ENCODE measurements at regions not wholly inside any gene's neighbourhood (a gene's known extent, or its start where the extent isn't known, plus 50 kb on each side); places are given as distances from the start of the nearest gene placed in this dataset.
A peak's percentile ranks its signal among the peaks of the same experiment; 100 is the strongest.

GRCh38 chr4:23174179-23174578, 481.4 kb downstream of the GBA3 start:
- no peak for DNase-seq (ENCODE audit: low read depth)

DNA sequence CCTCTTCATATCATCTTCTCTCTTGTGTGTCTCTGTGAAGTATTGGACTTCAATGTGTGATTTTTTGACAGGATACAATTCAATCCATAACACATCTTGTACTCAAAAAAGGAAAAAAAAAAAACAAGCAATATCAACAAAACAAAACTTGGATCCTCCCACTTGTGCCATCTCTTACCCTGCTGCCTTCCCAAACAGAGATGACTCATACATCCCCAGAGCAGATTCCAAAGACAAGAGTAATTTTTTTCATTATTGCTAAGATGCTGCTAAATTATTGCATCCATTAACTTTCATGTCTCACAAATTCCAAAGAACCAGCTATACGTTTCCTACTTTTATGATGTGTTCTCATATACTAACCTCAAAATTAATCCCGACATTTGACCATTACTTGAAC, 479.2 kb downstream of the GBA3 start:
- DNase-seq (ENCODE audit: low read depth): peak; percentile 11

- DNase-seq (ENCODE audit: low read depth): no peak
Observed at GRCh38 chr4:23169608-23170311, 477.0 kb downstream of the GBA3 start.

DNA sequence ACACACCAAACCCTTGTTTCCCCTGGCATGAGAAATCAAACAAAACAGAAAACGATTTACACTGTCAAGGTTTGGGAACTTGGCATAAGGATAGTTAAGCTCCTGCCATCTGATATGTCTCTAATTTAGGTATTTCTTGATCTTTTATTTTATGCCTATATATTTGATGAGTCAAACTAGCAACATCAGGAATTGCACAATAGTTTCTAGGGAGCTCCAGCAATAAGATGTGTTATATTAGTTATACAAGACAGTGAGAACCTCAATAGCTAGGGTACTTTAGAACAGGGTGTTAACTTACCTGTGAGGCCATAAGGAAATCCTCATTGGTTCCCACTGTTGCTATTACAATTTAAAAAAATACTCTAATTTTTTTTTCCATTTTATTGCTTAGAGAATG, 474.2 kb downstream of the GBA3 start:
- DNase-seq (ENCODE audit: low read depth): no peak

DNA sequence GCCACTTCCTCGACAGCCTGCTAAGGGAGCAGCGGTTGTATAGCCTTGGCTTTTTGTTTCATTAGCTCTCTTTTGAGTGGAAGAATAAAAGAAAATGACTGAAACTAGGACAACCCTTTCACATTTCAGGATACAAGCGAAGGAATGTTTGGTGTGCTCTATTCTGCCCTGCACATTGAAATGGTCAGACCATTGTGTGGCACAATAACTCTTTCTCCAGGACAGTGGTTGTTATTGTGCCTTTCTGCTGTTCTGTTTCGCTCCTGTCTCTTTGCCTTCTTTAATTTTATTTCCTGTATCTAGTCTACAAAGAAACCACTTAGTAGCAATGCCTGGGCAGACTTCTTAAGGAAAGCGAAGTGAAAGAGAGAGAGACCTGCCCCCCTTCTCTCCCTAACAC, 473.7 kb downstream of the GBA3 start:
- no peak for DNase-seq (ENCODE audit: low read depth)

DNA sequence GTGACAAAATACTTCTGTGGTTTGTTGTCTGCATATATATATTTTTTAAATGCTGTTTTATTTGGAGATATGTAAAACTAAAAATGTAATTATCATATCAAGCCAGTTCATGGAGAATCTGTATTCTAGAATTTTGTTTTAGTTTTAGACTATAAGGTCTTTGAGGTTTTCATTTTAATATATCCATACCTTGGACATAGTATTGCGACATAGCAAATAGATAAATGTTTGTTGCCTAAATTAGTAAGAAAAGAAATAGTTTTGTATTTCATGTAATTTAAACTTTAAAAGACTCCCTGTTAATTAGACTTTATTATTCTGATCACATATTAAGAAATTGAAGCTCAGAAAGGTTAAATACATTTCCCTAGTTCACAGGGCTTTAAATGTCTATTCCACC, 472.9 kb downstream of the GBA3 start:
- no peak for DNase-seq (ENCODE audit: low read depth)

DNA sequence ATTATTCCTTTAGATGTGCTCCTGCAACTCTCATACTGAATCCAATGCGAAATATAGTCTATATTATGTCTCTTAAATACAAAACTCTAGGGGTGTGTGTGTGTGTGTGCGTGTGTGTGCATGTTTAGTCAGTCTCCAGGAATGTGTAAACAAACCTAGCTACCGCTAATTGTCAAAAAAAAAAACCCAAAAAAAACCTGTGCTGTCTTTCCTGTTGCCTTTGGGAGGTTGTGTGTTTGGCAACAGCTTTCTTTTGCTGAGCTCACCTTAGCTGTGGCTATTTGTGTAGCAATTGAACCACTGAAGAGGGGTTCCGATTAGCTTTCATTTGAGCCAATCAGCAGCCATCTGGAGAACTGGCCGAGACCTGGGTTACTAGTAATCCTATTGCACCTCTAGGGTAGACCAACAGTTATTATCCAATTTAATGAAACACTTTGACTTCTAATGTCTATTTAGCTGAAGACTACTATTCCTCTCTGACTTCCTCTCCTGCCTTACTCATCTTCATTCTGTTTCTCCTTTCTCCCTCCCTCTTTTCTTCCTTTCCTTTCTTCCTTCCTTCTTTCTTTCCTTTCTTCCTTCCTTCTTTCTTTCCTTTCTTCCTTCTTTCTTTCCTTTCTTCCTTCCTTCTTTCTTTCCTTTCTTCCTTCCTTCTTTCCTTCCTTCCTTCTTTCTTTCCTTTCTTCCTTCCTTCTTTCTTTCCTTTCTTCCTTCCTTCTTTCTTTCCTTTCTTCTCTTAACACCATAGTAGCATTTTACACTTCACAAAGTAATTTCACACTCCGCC, 471.1 kb downstream of the GBA3 start:
- DNase-seq (ENCODE audit: low read depth): peak; percentile 54

- no peak for DNase-seq (ENCODE audit: low read depth)
Observed at GRCh38 chr4:23162275-23162674, 469.5 kb downstream of the GBA3 start.

DNA sequence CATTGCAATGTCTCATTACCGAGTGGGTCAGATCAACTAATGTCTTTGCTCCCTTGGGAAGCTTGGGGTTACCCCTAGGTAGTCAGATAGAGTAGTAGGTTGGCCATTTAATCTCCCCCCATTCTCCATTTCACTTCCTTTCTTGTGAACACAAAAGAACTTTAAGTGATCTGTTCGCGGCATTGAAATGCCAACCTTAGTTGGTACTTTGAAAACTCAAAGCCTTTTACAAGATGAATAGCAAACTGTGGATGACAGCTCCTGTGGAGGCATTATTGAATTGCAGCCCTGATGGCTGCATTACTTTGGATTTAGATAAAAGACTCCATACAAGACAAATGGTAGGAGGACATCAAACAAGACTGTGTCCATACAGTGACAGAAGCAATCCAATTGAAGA, 469.1 kb downstream of the GBA3 start:
- no peak for DNase-seq (ENCODE audit: low read depth)

DNA sequence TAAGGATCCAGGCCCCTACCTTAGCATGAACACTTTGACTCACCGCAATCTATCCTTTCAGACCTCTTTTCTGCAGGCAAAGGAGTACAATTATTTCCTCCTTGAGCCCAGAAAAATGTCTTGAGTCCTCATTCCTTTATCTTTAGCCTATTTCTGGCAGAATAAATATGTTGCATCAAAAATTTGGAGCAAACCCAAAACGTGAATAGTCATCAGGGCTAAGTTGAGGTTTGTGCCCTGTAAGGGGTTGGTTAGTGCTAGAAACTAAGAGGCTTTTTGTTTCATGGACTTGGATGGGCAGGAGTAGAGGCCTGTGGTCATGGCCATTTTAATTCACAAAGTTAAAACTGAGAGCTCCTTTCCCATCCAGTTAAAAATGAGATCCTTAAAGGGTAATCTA, 460.3 kb downstream of the GBA3 start:
- no peak for DNase-seq (ENCODE audit: low read depth)

DNA sequence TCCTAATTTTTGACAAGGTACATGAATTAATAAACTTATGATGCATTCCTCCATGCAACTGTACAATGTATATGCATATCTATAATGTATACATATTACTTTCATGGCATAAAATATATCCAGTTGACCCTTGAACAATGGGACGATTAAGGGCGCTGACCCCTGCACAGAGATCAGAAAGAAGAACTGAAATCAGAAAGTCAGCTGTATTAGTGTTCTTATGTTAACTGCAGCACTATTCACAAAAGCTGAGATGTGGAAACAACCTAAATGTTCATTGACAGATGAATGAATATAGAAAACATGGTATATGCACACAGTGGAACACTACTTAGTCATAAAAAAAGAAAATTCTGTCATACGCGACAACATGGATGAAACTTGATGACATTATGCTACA, 457.1 kb downstream of the GBA3 start:
- no peak for DNase-seq (ENCODE audit: low read depth)

- DNase-seq (ENCODE audit: low read depth): no peak
Observed at GRCh38 chr4:23144707-23145106, 452.0 kb downstream of the GBA3 start.

DNA sequence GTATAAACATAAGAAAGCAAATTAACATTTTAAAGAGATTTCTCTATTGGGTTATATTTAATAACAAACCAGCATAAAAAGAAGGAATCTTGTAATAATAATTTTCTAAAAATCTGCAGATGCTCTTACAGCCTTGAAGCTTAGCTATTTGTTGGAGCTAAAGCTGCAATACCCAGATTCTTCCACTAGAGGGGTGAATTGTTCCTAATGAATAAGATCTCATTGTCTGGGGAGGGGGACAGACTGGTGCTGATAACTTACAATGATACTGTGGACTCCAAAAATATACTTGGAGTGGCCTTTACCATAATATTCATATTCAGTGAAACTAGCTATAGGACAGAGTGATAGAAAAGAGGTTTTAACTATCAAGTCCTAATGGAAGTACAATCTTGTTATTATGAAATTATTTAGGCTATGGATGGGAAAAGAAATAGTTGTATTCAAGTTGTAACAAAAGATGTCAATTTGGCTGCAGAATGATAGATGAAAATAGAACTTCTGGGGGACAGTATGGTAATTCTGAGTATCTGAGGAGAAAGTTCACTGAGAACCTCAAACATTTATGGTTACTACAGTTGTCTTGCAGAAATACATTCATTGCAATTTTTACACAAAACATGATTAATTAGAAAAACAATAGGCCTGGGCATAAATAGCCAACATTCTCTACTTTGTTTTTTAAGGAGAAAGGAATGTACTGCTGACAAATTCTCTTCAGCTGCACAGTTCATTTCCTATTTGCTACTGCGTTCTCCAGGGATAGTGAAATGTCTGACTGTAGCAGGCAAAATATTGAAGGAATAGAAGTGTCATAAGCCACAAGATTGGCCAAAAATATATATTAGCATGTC, 443.3 kb downstream of the GBA3 start:
- peak; percentile 20 for DNase-seq (ENCODE audit: low read depth)

DNA sequence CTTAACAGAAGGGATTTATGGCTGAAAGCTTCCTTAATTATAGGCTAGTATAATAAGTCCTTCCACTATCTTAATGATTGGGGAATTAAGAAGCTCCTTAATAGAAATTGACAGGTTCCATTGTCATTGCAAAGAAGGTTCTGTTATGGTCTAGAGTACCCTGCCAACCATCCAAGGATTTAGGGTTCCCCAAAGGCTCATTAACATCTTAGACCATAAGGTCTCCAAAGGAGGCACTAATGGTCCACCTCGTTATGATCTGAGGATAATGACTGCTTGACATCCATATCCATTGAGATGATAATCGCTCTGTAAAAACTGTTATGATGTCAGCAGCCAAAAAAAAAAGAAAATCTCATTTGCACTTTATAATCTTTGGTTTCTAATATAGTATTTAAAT, 441.6 kb downstream of the GBA3 start:
- DNase-seq (ENCODE audit: low read depth): no peak

DNA sequence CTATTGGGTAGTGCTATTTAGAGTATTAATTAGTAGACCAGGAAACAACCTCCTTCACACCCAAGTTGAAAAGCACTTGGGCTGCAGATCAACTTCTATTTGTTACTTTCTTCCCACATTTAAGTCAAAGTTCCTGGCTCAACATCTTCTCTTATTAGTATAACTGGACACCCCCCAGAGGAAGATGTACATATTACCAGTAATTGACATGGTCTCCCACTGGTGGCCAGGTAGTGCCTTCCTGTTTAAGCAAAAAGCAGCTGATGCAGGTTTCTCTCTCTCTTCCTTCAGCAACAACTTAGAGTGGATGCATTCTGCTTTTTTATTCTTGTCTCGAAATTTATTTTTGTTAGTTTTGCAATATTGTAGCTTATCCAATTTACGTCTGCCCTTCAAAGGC, 438.1 kb downstream of the GBA3 start:
- no peak for DNase-seq (ENCODE audit: low read depth)

DNA sequence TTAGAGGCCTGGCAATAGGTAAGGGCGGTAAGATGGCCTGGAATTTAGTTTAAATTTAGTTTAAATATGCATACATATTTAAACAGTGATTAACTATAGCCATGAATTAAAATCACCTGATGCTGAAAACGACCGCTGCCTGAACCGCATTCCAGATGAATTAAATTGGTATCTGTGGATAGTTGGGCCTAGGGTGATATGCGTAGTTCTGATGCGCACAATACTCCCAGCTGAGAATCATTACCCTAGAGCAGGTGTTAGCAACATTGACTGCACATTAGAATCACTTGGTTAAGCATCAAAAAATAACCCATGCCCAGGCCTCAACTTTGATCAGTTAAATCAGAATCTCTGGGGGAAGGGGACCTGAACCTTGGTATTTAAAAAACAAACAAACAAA, 432.4 kb downstream of the GBA3 start:
- no peak for DNase-seq (ENCODE audit: low read depth)

GRCh38 chr4:23122666-23123400, 430.1 kb downstream of the GBA3 start:
- no peak for DNase-seq (ENCODE audit: low read depth)

- no peak for DNase-seq (ENCODE audit: low read depth)
Observed at GRCh38 chr4:23120374-23120773, 427.6 kb downstream of the GBA3 start.

GRCh38 chr4:23117826-23118225, 425.1 kb downstream of the GBA3 start:
- DNase-seq (ENCODE audit: low read depth): no peak

- no peak for DNase-seq (ENCODE audit: low read depth)
Observed at GRCh38 chr4:23114538-23114937, 421.8 kb downstream of the GBA3 start.

DNA sequence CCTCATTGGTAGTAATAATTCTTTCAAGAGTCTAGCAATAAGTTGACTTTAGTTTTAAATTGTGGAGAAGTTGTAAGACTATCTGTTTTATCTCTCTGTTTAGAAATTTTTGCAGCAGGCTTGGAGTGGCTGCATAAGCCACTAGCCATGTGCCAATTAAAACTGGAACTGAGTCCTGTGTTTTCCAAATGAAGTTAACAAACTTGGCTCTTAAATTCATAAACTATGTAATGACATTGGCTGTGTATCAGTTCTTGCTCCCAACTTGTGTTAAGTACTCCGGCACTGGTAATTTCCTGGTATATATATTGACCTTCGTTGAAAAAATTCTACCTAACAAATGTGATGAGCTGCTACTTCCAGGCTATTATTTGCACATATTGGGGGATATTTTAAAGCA, 420.4 kb downstream of the GBA3 start:
- no peak for DNase-seq (ENCODE audit: low read depth)

DNA sequence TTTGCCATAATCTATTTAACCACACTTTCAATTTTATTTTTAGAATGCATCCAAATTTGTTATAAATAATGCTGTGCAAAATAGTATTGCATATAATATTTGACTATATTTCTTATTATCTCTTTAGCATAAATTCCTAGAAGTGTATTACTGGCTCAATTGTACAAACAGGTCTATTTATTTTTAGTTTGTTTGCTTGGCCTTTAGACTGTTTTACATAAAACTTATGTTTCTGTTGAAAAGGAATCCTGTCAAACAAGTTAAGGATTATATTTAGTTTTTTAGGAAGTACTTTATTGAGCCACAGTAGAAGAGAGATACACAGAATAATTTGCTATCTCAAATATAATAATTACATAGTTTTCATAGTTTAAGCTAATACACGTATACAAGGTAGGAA, 413.8 kb downstream of the GBA3 start:
- DNase-seq (ENCODE audit: low read depth): no peak

Measured in Daoy (cell line).